ENCODE measurements at regions not wholly inside any gene's neighbourhood (a gene's known extent, or its start where the extent isn't known, plus 50 kb on each side); places are given as distances from the start of the nearest gene placed in this dataset.

GRCh38 chr16:79753286-79753685 lies 152.7 kb upstream of the MAF start:
- no peak for DNase-seq (ENCODE audit: low spot score in 2 of 2)
- no peak for TF ChIP-seq CTCF (IDR thresholded peaks at IDR 0.05)
- TF ChIP-seq POLR2A (IDR thresholded peaks at IDR 0.05): no peak
- 83 to 86% methylated on average over 2 of the region's 2 CpGs for WGBS, 2 donors
- intact Hi-C loops (cut with DNase I; ENCODE audit: low total_unique reads): no loop called here
- H3K4me3 ChIP-seq (ENCODE audit: low read depth, poor library complexity, severe bottlenecking): no peak overlapping the region

GRCh38 chr16:79752396-79752795 lies 151.9 kb upstream of the MAF start:
- DNase-seq (ENCODE audit: low spot score in 2 of 2): no peak
- no peak overlapping the region for H3K4me3 ChIP-seq (ENCODE audit: low read depth, poor library complexity, severe bottlenecking)
- WGBS, 2 donors: 74 to 84% methylated on average over 2 of the region's 2 CpGs
- TF ChIP-seq POLR2A (IDR thresholded peaks at IDR 0.05): no peak
- TF ChIP-seq CTCF (IDR thresholded peaks at IDR 0.05): no peak
- intact Hi-C loops (cut with DNase I; ENCODE audit: low total_unique reads): no loop called here

- H3K4me3 ChIP-seq (ENCODE audit: low read depth, poor library complexity, severe bottlenecking): no peak overlapping the region
- 25 to 30% methylated on average over 4 of the region's 4 CpGs for WGBS, 2 donors
- DNase-seq (ENCODE audit: low spot score in 2 of 2): peak; percentile 86 to 87
- intact Hi-C loops (cut with DNase I; ENCODE audit: low total_unique reads): no loop called here
- no peak for TF ChIP-seq POLR2A (IDR thresholded peaks at IDR 0.05)
- no peak for TF ChIP-seq CTCF (IDR thresholded peaks at IDR 0.05)
Observed at GRCh38 chr16:79751471-79752184, 151.1 kb upstream of the MAF start.

GRCh38 chr16:79750311-79750710 lies 149.8 kb upstream of the MAF start:
- TF ChIP-seq POLR2A (IDR thresholded peaks at IDR 0.05): no peak
- DNase-seq (ENCODE audit: low spot score in 2 of 2): no peak
- no peak overlapping the region for H3K4me3 ChIP-seq (ENCODE audit: low read depth, poor library complexity, severe bottlenecking)
- 52 to 55% methylated on average over 4 of the region's 4 CpGs for WGBS, 2 donors
- intact Hi-C loops (cut with DNase I; ENCODE audit: low total_unique reads): no loop called here

GRCh38 chr16:79748629-79749028 lies 148.1 kb upstream of the MAF start:
- intact Hi-C loops (cut with DNase I; ENCODE audit: low total_unique reads): no loop called here
- no peak overlapping the region for H3K4me3 ChIP-seq (ENCODE audit: low read depth, poor library complexity, severe bottlenecking)
- no peak for DNase-seq (ENCODE audit: low spot score in 2 of 2)
- 86 to 93% methylated on average over 2 of the region's 2 CpGs for WGBS, 2 donors
- TF ChIP-seq POLR2A (IDR thresholded peaks at IDR 0.05): no peak
- TF ChIP-seq CTCF (IDR thresholded peaks at IDR 0.05): no peak

- H3K4me3 ChIP-seq (ENCODE audit: low read depth, poor library complexity, severe bottlenecking): no peak overlapping the region
- intact Hi-C loops (cut with DNase I; ENCODE audit: low total_unique reads): no loop called here
- DNase-seq (ENCODE audit: low spot score in 2 of 2): no peak
- 89 to 92% methylated on average over 6 of the region's 6 CpGs for WGBS, 2 donors
- TF ChIP-seq POLR2A (IDR thresholded peaks at IDR 0.05) (no peak), CTCF (IDR thresholded peaks at IDR 0.05) (no peak)
Observed at GRCh38 chr16:79747688-79748087, 147.2 kb upstream of the MAF start.

Measured in lower leg skin (tissue), 4 donors.